Esophagus mucosa (tissue), 1 donor: ENCODE measurements at regions not wholly inside any gene's neighbourhood (a gene's known extent, or its start where the extent isn't known, plus 50 kb on each side); places are given as distances from the start of the nearest gene placed in this dataset.

Source experiments
- ATAC-seq: fragments of 200-7000 bp; cut with Tn5 transposase; one replicate; pipeline ENCODE4 v1.9.1; 2020
- donor health status: DM: yes; HTN: yes; CAD: no.

- no peak for ATAC-seq
These were observed 206.1 kb upstream of the PHYHIPL start for GRCh38 chr10:58970160-58970915.

GRCh38 chr10:58971211-58971610, 205.2 kb upstream of the PHYHIPL start:
- no peak for ATAC-seq

GRCh38 chr10:58971796-58972491, 204.5 kb upstream of the PHYHIPL start:
- ATAC-seq, result no peak

- no peak for ATAC-seq
These were observed 203.7 kb upstream of the PHYHIPL start for GRCh38 chr10:58972576-58973234.

- ATAC-seq, result no peak
These were observed 203.2 kb upstream of the PHYHIPL start for GRCh38 chr10:58973235-58973595.

GRCh38 chr10:58976254-58976653, 200.2 kb upstream of the PHYHIPL start:
- ATAC-seq, result no peak

GRCh38 chr10:58979711-58980110, 196.7 kb upstream of the PHYHIPL start:
- ATAC-seq, result no peak

- no peak for ATAC-seq
These were observed 195.5 kb upstream of the PHYHIPL start for GRCh38 chr10:58980826-58981415.

GRCh38 chr10:58981846-58982245, 194.6 kb upstream of the PHYHIPL start:
- no peak for ATAC-seq

GRCh38 chr10:58982470-58983239, 193.8 kb upstream of the PHYHIPL start:
- ATAC-seq, result no peak

GRCh38 chr10:58985216-58985615, 191.2 kb upstream of the PHYHIPL start:
- ATAC-seq, result no peak

- ATAC-seq, result no peak
These were observed 186.9 kb upstream of the PHYHIPL start for GRCh38 chr10:58989486-58990039.

GRCh38 chr10:58990693-58991092, 185.8 kb upstream of the PHYHIPL start:
- no peak for ATAC-seq

- ATAC-seq, result no peak
These were observed 184.6 kb upstream of the PHYHIPL start for GRCh38 chr10:58991856-58992255.

- ATAC-seq, result no peak
These were observed 183.5 kb upstream of the PHYHIPL start for GRCh38 chr10:58992830-58993460.

GRCh38 chr10:58993480-58994221, 182.8 kb upstream of the PHYHIPL start:
- no peak for ATAC-seq

GRCh38 chr10:58994226-58995057, 182.0 kb upstream of the PHYHIPL start:
- no peak for ATAC-seq

GRCh38 chr10:58995058-58995596, 181.3 kb upstream of the PHYHIPL start:
- no peak for ATAC-seq

- ATAC-seq, result no peak
These were observed 180.4 kb upstream of the PHYHIPL start for GRCh38 chr10:58996063-58996462.

- ATAC-seq, result no peak
These were observed 179.6 kb upstream of the PHYHIPL start for GRCh38 chr10:58996866-58997265.
